MM.1S (cell line): ENCODE measurements at regions not wholly inside any gene's neighbourhood (a gene's known extent, or its start where the extent isn't known, plus 50 kb on each side); places are given as distances from the start of the nearest gene placed in this dataset.

Experiments used
- EZH2 ChIP-seq: fragments of 300-600 bp; sonication (generic); optimal IDR thresholded peaks from 2 replicates; pipeline ENCODE3; 2017; ENCODE audit warnings: low read depth, mild to moderate bottlenecking, antibody characterized with exemption, low read length, mixed read lengths
- TF ChIP-seq, protein P1 (sequence below): fragments of 300-600 bp; sonication (generic); IDR thresholded peaks from 2 replicates; pipeline ENCODE4 v1.5.1; 2016; ENCODE audit warnings: antibody characterized with exemption, low read length, mixed read lengths

DNA sequence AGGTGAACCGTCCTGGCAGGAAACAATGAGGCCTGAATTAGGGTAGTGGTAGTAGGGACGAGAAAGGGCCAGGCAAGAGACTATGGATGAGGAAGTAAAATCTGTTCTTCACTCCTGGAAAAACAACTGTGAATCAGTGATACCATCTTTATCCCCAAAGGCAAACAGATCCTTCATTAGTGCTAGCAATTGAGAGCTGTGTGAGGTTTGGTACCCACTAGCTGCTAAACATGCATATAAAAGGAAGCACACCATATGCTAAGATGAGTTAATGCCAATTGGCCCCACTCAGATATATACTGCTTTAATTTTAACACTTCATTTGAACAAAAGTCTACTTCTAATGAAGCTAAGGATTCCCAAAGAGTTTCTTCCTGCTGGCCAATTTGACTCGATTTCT, 244.8 kb upstream of the NR4A3 start:
- TF ChIP-seq, protein P1, sequence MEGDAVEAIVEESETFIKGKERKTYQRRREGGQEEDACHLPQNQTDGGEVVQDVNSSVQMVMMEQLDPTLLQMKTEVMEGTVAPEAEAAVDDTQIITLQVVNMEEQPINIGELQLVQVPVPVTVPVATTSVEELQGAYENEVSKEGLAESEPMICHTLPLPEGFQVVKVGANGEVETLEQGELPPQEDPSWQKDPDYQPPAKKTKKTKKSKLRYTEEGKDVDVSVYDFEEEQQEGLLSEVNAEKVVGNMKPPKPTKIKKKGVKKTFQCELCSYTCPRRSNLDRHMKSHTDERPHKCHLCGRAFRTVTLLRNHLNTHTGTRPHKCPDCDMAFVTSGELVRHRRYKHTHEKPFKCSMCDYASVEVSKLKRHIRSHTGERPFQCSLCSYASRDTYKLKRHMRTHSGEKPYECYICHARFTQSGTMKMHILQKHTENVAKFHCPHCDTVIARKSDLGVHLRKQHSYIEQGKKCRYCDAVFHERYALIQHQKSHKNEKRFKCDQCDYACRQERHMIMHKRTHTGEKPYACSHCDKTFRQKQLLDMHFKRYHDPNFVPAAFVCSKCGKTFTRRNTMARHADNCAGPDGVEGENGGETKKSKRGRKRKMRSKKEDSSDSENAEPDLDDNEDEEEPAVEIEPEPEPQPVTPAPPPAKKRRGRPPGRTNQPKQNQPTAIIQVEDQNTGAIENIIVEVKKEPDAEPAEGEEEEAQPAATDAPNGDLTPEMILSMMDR = no peak
- TF ChIP-seq EZH2 = no peak
